Activated CD4-positive, CD25-positive, alpha-beta regulatory T cell treated with anti-CD3 and anti-CD28 coated beads, Interleukin-2, amount 50 U/mL, for 24 hours (primary cell): ENCODE measurements at regions not wholly inside any gene's neighbourhood (a gene's known extent, or its start where the extent isn't known, plus 50 kb on each side); places are given as distances from the start of the nearest gene placed in this dataset.
"Not testable (repeated sequence)": the region's sequence is repeated elsewhere in the genome, so short reads cannot be mapped to it uniquely, and the experiment has no call there.

Experiments used
- ATAC-seq, 2 donors: fragments of 150-1000 bp; cut with Tn5 transposase; one replicate each; pipeline ENCODE4 v1.10.0; 2021; ENCODE audit warnings: mild to moderate bottlenecking in 1 of 2, moderate library complexity in 1 of 2

GRCh38 chr13:64740493-64740892, 2489.6 kb downstream of the PCDH9 start:
- ATAC-seq = no peak

- no peak for ATAC-seq
These were observed 2504.6 kb downstream of the PCDH9 start for GRCh38 chr13:64725492-64725891.

- ATAC-seq = no peak
These were observed 2506.4 kb downstream of the PCDH9 start for GRCh38 chr13:64723724-64724123.

GRCh38 chr13:64718116-64718515, 2512.0 kb downstream of the PCDH9 start:
- ATAC-seq = no peak

GRCh38 chr13:64716936-64717335, 2513.2 kb downstream of the PCDH9 start:
- ATAC-seq = no peak

GRCh38 chr13:64709079-64709478, 2521.1 kb downstream of the PCDH9 start:
- ATAC-seq = no peak

GRCh38 chr13:64704121-64704649, 2526.0 kb downstream of the PCDH9 start:
- ATAC-seq = no peak

- ATAC-seq = no peak
These were observed 2532.9 kb downstream of the PCDH9 start for GRCh38 chr13:64697226-64697625.

- ATAC-seq = no peak
These were observed 2541.1 kb downstream of the PCDH9 start for GRCh38 chr13:64688893-64689677.

- not testable (repeated sequence) for ATAC-seq
These were observed 2543.6 kb downstream of the PCDH9 start for GRCh38 chr13:64686536-64686935.

GRCh38 chr13:64684685-64685431, 2545.3 kb downstream of the PCDH9 start:
- no peak for ATAC-seq

- ATAC-seq = no peak
These were observed 2546.0 kb downstream of the PCDH9 start for GRCh38 chr13:64684108-64684507.

GRCh38 chr13:64680739-64681138, 2549.4 kb downstream of the PCDH9 start:
- no peak for ATAC-seq

GRCh38 chr13:64675255-64675892, 2554.8 kb downstream of the PCDH9 start:
- no peak for ATAC-seq

- no peak for ATAC-seq
These were observed 2556.0 kb downstream of the PCDH9 start for GRCh38 chr13:64674126-64674525.

GRCh38 chr13:64672751-64673150, 2557.4 kb downstream of the PCDH9 start:
- no peak for ATAC-seq

GRCh38 chr13:64662887-64663593, 2567.1 kb downstream of the PCDH9 start:
- no peak for ATAC-seq

GRCh38 chr13:64648293-64648692, 2581.8 kb downstream of the PCDH9 start:
- no peak for ATAC-seq

- no peak for ATAC-seq
These were observed 2587.1 kb downstream of the PCDH9 start for GRCh38 chr13:64643066-64643465.

GRCh38 chr13:64640002-64640401, 2590.1 kb downstream of the PCDH9 start:
- ATAC-seq = no peak

GRCh38 chr13:64639206-64639605, 2590.9 kb downstream of the PCDH9 start:
- no peak for ATAC-seq

GRCh38 chr13:64633948-64634347, 2596.2 kb downstream of the PCDH9 start:
- ATAC-seq = no peak

GRCh38 chr13:64627654-64628053, 2602.5 kb downstream of the PCDH9 start:
- no peak for ATAC-seq
